GM10847 (cell line): ENCODE measurements at regions not wholly inside any gene's neighbourhood (a gene's known extent, or its start where the extent isn't known, plus 50 kb on each side); places are given as distances from the start of the nearest gene placed in this dataset.

Source experiments
- POLR2A ChIP-seq: IDR thresholded peaks from 2 replicates; pipeline ENCODE4 v1.6.1; 2011; ENCODE audit not compliant: insufficient read length; ENCODE audit errors: extremely low read depth

- no peak for TF ChIP-seq POLR2A
Observed at GRCh38 chr6:113449051-113449450, 408.1 kb upstream of the MARCKS start.

DNA sequence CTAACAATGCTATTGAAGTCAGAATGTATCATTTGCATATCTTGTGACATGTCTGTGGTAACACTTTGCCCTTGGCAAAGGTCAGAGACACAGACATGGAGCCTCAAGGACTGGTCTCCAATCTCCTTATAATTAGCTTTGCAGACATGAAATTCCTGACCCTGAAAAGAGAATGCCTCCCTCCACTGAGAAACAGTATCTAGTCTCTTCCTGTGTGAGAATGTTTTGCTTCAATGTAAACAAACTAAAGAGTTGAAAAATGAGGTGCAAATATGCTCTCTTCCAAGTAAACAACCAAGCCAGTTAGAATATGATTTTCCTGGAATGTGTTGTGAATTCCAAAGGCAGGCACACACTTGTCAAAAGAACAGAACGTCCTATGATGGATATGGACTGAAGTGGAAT is 407.1 kb upstream of the MARCKS start:
- no peak for TF ChIP-seq POLR2A

DNA sequence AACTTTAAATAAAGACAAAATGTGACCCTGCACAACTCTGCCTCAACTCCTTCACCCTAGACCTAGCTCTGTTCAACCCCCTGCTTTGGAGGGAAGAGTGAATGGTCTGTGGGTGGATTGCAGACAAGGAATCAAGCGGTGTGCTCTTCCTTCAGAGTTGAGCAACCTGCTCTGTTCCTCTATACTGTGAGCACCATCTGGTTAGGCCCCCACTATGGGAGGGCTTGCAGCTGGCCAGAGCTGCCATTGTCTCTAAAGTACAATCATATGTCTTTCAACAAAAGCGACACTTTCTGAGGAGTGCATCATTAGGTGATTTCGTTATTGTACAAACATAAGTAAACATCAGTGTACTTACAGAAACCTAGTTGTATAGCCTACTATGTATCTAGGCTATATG is 406.1 kb upstream of the MARCKS start:
- no peak for TF ChIP-seq POLR2A

DNA sequence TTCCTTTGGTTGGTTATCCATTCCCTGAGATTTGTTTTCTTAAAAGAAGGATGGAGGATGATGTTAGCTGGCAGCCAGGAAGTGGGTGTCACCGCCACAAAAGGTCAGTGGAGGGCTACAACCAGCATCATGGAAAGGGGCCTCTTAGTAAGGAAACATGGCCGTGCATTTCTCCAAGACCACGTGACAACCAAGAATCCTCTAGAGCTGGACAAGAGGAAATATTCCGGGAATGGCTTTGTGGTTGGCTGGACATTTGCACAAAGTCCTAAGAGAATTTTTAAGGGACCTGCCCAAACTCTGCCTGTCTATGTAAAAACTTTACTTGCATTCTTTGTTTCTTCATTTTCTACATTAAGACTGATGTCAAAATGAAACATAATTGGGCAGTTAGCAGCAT is 399.9 kb upstream of the MARCKS start:
- TF ChIP-seq POLR2A, result no peak

- TF ChIP-seq POLR2A, result no peak
Observed at GRCh38 chr6:113457751-113458150, 399.4 kb upstream of the MARCKS start.

- TF ChIP-seq POLR2A, result no peak
Observed at GRCh38 chr6:113458368-113459010, 398.7 kb upstream of the MARCKS start.

DNA sequence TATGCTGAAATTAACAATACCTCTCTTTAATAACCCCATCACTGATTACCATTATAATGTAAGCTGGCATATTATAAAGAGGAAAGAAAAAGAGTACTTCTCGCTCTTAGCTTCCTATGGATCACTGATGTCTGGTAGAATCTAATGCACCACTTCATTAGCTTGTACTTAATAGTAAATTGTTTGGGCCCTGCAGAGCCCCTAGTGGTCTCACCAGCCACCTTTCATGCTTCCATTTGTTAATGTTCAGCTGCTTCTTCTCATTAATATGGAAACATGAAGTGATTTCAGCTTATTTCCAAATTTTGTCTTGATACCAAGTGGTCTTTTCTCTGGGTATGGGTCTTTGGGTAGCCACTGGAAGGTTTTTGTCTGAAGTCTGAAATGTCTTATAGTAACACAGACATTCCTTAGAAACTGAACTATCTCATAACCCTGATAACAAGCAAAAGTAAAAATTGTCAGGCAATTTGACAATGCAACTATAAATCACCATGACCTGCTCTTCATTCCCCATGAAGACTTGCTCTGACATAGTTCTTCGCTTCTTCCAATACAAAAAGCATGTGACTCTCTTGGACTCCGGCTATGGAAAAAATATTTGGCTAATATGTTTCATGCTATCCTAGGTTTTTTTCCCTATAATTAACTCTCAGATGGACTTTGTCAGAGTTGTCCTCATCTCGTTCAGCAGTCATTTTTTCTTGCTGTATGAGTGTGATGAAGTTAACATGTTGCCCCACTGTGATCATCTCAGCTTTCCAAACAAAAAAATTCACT is 395.8 kb upstream of the MARCKS start:
- no peak for TF ChIP-seq POLR2A

DNA sequence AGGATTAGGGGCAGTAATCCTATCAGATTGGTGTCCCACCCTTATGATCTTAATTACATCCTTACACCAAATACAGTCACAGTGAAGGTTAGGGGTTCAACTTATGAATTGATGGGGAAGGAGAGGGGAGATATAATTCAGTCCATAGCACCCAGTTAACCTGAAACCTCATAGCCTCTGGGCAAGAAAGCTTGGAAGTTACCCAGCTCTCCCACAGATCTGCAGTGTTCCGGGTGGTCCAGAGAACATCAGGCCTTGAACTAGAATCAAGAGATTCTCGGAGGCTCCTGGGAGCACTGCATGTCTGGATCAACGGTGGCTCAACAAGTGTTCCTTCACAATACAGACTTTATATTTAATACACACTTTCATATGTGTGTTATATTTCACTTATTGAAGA is 392.6 kb upstream of the MARCKS start:
- no peak for TF ChIP-seq POLR2A

DNA sequence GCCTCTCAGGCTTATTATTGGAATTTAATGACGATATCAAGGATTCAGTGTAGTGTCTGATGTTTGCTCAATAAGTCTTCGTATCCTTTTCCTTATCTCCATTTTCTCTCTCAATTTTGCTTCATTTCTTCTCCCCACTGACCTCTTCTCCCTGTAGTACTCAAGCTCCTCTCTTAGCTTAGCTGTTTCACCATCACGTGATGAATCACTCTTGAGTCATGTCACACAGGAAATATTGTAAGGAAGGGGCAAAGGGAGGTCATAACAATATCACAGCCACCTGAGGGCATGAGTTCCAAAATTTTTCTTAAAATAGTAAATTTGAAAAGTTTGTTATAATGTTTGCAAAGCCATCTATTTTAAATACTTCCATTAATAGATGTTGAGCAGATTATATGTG is 392.2 kb upstream of the MARCKS start:
- TF ChIP-seq POLR2A, result no peak

GRCh38 chr6:113466526-113466925 is 390.6 kb upstream of the MARCKS start:
- no peak for TF ChIP-seq POLR2A

- no peak for TF ChIP-seq POLR2A
Observed at GRCh38 chr6:113475392-113475791, 381.8 kb upstream of the MARCKS start.

- no peak for TF ChIP-seq POLR2A
Observed at GRCh38 chr6:113476937-113477839, 380.0 kb upstream of the MARCKS start.

DNA sequence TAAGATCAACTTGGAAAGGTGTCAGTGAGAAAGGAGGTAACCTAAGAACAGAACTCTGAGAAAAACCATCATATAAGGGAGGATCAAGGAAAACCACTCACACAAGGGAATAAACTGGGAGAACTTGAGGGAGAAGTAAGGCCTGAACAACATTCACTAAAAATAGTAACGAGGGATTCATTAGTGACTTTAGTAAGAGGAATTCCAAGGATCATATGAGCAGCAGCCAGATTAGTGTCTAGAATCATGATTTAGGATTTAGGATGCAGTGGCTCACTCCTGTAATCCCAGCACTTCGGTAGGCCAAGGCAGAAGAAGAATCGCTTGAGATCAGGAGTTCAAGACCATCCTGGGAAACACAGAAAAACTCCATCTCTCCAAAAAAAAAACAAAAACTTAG is 376.5 kb upstream of the MARCKS start:
- no peak for TF ChIP-seq POLR2A

DNA sequence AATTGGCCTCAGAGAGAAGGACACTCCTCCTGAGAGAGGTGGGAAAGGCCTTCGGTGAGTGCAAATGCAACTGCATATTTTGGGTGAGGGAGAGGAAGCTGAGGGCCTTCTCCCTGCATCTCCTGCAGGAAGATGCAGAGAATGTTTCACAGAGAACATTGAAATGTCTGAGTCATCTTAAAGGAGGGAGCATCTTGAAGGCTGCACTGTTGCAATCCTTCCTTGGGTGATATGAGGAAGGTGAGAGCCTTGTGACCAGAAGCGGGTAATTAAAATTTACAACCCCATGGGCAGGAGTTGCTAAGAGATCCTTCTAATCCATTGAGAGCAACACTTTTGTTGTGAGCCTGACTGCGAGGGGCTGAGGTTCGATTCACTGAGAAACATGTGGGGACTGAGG is 375.7 kb upstream of the MARCKS start:
- no peak for TF ChIP-seq POLR2A

- no peak for TF ChIP-seq POLR2A
Observed at GRCh38 chr6:113481910-113482309, 375.2 kb upstream of the MARCKS start.

DNA sequence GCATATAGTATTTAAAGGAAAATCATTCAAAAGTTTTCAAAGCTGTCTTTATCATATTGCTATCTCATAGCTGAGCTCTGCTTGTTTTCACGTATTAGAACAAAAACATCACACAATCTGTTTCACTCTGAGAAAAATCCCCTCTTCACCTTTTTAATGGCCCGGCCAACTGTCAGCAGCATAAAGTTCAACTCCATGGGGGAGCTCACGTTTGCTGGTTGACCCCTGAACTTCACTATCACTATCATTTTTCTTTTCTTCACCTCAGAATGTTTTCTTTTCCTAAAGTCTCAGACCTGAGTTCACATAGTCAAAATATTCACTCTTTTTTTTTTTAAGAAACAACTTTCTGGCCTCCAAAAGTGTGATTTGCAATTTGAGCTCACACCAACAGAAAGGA is 374.4 kb upstream of the MARCKS start:
- TF ChIP-seq POLR2A, result no peak
